ENCODE measurements at regions not wholly inside any gene's neighbourhood (a gene's known extent, or its start where the extent isn't known, plus 50 kb on each side); places are given as distances from the start of the nearest gene placed in this dataset.

DNA sequence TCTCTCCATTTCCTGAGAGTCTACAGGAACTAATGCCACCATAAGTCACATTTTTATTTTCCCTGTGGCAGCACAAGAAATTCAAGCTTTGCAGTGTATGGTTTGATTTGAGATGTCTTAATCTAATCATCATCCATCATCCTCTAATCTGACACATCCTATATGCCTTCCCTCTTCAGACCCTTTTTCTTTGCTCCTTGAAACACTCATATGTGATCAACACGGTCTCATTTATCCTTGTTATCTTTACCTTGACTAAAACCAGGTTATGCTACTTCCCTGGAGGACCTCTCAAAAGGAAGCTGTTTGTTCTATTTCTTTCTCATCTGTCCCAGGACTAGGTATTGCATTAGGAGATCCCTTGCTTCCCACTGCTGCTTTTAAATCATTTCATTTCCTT lies 146.9 kb upstream of the MRPS30 start:
- Mint-ChIP-seq H3K9me3 (ENCODE audit: low read depth) (peaks cover 3% of the 10 kb centered on the region), H3K4me1 (ENCODE audit: low read depth) (no peaks in the 10 kb centered on the region), H3K27ac (ENCODE audit: unreplicated experiment) (no peak overlapping the region), H3K27me3 (ENCODE audit: low read depth) (no peaks in the 10 kb centered on the region), H3K4me3 (ENCODE audit: unreplicated experiment) (no peak overlapping the region), H3K36me3 (ENCODE audit: low read depth) (no peaks in the 10 kb centered on the region)
- TF ChIP-seq, protein P1, sequence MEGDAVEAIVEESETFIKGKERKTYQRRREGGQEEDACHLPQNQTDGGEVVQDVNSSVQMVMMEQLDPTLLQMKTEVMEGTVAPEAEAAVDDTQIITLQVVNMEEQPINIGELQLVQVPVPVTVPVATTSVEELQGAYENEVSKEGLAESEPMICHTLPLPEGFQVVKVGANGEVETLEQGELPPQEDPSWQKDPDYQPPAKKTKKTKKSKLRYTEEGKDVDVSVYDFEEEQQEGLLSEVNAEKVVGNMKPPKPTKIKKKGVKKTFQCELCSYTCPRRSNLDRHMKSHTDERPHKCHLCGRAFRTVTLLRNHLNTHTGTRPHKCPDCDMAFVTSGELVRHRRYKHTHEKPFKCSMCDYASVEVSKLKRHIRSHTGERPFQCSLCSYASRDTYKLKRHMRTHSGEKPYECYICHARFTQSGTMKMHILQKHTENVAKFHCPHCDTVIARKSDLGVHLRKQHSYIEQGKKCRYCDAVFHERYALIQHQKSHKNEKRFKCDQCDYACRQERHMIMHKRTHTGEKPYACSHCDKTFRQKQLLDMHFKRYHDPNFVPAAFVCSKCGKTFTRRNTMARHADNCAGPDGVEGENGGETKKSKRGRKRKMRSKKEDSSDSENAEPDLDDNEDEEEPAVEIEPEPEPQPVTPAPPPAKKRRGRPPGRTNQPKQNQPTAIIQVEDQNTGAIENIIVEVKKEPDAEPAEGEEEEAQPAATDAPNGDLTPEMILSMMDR (IDR thresholded peaks at IDR 0.05) = no peak
- no peak for DNase-seq (ENCODE audit: low spot score)

GRCh38 chr5:44660251-44660650 lies 148.5 kb upstream of the MRPS30 start:
- no peaks in the 10 kb centered on the region for H3K27me3 Mint-ChIP-seq (ENCODE audit: low read depth)
- peaks cover 9% of the 10 kb centered on the region for H3K9me3 Mint-ChIP-seq (ENCODE audit: low read depth)
- no peak overlapping the region for H3K4me3 Mint-ChIP-seq (ENCODE audit: unreplicated experiment)
- no peak overlapping the region for H3K27ac Mint-ChIP-seq (ENCODE audit: unreplicated experiment)
- no peak for DNase-seq (ENCODE audit: low spot score)
- no peaks in the 10 kb centered on the region for H3K4me1 Mint-ChIP-seq (ENCODE audit: low read depth)
- TF ChIP-seq, protein P1 (IDR thresholded peaks at IDR 0.05) = no peak
- no peaks in the 10 kb centered on the region for H3K36me3 Mint-ChIP-seq (ENCODE audit: low read depth)

GRCh38 chr5:44659334-44659733 lies 149.4 kb upstream of the MRPS30 start:
- no peaks in the 10 kb centered on the region for H3K27me3 Mint-ChIP-seq (ENCODE audit: low read depth)
- H3K27ac Mint-ChIP-seq (ENCODE audit: unreplicated experiment) = no peak overlapping the region
- H3K4me1 Mint-ChIP-seq (ENCODE audit: low read depth) = no peaks in the 10 kb centered on the region
- H3K36me3 Mint-ChIP-seq (ENCODE audit: low read depth) = no peaks in the 10 kb centered on the region
- TF ChIP-seq, protein P1 (IDR thresholded peaks at IDR 0.05) = no peak
- no peak for DNase-seq (ENCODE audit: low spot score)
- H3K4me3 Mint-ChIP-seq (ENCODE audit: unreplicated experiment) = no peak overlapping the region
- H3K9me3 Mint-ChIP-seq (ENCODE audit: low read depth) = peaks cover 11% of the 10 kb centered on the region

GRCh38 chr5:44652674-44653073 lies 156.1 kb upstream of the MRPS30 start:
- Mint-ChIP-seq H3K27ac (ENCODE audit: unreplicated experiment) (no peak overlapping the region), H3K4me1 (ENCODE audit: low read depth) (no peaks in the 10 kb centered on the region), H3K36me3 (ENCODE audit: low read depth) (no peaks in the 10 kb centered on the region), H3K4me3 (ENCODE audit: unreplicated experiment) (no peak overlapping the region), H3K27me3 (ENCODE audit: low read depth) (peaks cover 5% of the 10 kb centered on the region), H3K9me3 (ENCODE audit: low read depth) (peaks cover 8% of the 10 kb centered on the region)
- TF ChIP-seq, protein P1 (IDR thresholded peaks at IDR 0.05) = no peak
- DNase-seq (ENCODE audit: low spot score) = no peak

DNA sequence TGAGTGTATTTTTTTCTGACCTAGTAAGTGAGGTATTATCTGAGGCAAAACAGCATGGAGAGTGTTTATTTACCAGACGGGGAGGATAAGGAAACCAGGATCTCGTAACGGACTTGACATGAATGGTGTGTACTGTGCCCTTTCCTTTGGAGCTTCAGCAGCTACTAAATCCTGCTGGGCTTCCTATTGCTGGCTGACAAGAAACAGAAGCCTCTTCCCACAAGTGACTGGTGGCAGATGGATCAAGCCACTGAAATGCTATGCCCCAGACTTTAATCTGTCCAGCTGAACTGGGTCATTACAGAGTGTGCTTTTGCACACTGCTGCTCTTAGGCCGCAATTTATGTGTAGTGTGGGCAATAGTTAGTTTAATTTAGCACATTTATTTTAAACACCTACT lies 162.7 kb upstream of the MRPS30 start:
- Mint-ChIP-seq H3K27me3 (ENCODE audit: low read depth) (peaks cover 12% of the 10 kb centered on the region), H3K4me3 (ENCODE audit: unreplicated experiment) (no peak overlapping the region), H3K27ac (ENCODE audit: unreplicated experiment) (no peak overlapping the region), H3K36me3 (ENCODE audit: low read depth) (no peaks in the 10 kb centered on the region), H3K4me1 (ENCODE audit: low read depth) (no peaks in the 10 kb centered on the region), H3K9me3 (ENCODE audit: low read depth) (no peaks in the 10 kb centered on the region)
- TF ChIP-seq, protein P1 (IDR thresholded peaks at IDR 0.05) = no peak
- DNase-seq (ENCODE audit: low spot score) = no peak
